BE2C (cell line): ENCODE measurements at regions not wholly inside any gene's neighbourhood (a gene's known extent, or its start where the extent isn't known, plus 50 kb on each side); places are given as distances from the start of the nearest gene placed in this dataset.

ENCODE experiments used
- DNase-seq: peaks from one replicate; pipeline ENCODE4 v3.0.0-alpha.2; 2020
- H3K27me3 ChIP-seq: fragments of 250-450 bp; sonication (Bioruptor Pico); 2 replicates; pipeline ENCODE4 v1.5.1; 2020; ENCODE audit warnings: mild to moderate bottlenecking
- H3K36me3 ChIP-seq: fragments of 250-450 bp; sonication (Bioruptor Pico); 2 replicates; pipeline ENCODE4 v1.5.1; 2020; ENCODE audit warnings: mild to moderate bottlenecking
- H3K4me1 ChIP-seq: fragments of 250-450 bp; sonication (Bioruptor Pico); 2 replicates; pipeline ENCODE4 v1.5.1; 2020
- H3K4me3 ChIP-seq: 2 replicates; pipeline ENCODE4 v1.5.1; 2011; ENCODE audit warnings: low read depth, low read length
- H3K9me3 ChIP-seq: fragments of 250-450 bp; sonication (Bioruptor Pico); 2 replicates; pipeline ENCODE4 v1.5.1; 2020
- CTCF ChIP-seq: IDR thresholded peaks from 2 replicates; pipeline ENCODE4 v1.5.1; 2012; ENCODE audit warnings: mild to moderate bottlenecking, low read depth, low read length

GRCh38 chr12:75812271-75813018 is 219.1 kb downstream of the PHLDA1 start:
- Histone ChIP-seq H3K9me3 (no peaks in the 10 kb centered on the region), H3K27me3 (no peaks in the 10 kb centered on the region), H3K4me3 (peak overlapping the region; percentile 3; the same call in 1 of the 2 replicates)

GRCh38 chr12:75809746-75810145 is 221.8 kb downstream of the PHLDA1 start:
- DNase-seq: no peak
- no peak for TF ChIP-seq CTCF
- no peak overlapping the region for H3K4me3 ChIP-seq
- no peaks in the 10 kb centered on the region for H3K27me3 ChIP-seq
- H3K36me3 ChIP-seq: no peaks in the 10 kb centered on the region
- peaks cover 28% of the 10 kb centered on the region for H3K4me1 ChIP-seq
- no peaks in the 10 kb centered on the region for H3K9me3 ChIP-seq

More at GRCh38 chr12:75812271-75813018, 219.1 kb downstream of the PHLDA1 start:
- TF ChIP-seq CTCF: no peak
- DNase-seq: peak; percentile 42
- Histone ChIP-seq H3K36me3 (no peaks in the 10 kb centered on the region), H3K4me1 (peaks cover 52% of the 10 kb centered on the region)

GRCh38 chr12:75807494-75807893 is 224.1 kb downstream of the PHLDA1 start:
- Histone ChIP-seq H3K27me3 (no peaks in the 10 kb centered on the region), H3K36me3 (no peaks in the 10 kb centered on the region), H3K9me3 (no peaks in the 10 kb centered on the region), H3K4me1 (peaks cover 15% of the 10 kb centered on the region), H3K4me3 (no peak overlapping the region)
- no peak for TF ChIP-seq CTCF
- DNase-seq: no peak

GRCh38 chr12:75805905-75806304 is 225.7 kb downstream of the PHLDA1 start:
- H3K4me1 ChIP-seq: peaks cover 9% of the 10 kb centered on the region
- no peaks in the 10 kb centered on the region for H3K9me3 ChIP-seq
- no peaks in the 10 kb centered on the region for H3K27me3 ChIP-seq
- no peaks in the 10 kb centered on the region for H3K36me3 ChIP-seq
- no peak overlapping the region for H3K4me3 ChIP-seq
- DNase-seq: no peak
- TF ChIP-seq CTCF: no peak

- Histone ChIP-seq H3K9me3 (no peaks in the 10 kb centered on the region), H3K4me3 (no peak overlapping the region), H3K36me3 (no peaks in the 10 kb centered on the region), H3K27me3 (no peaks in the 10 kb centered on the region), H3K4me1 (peaks cover 9% of the 10 kb centered on the region)
- TF ChIP-seq CTCF: no peak
- DNase-seq: no peak
Measured at GRCh38 chr12:75805320-75805719, 226.3 kb downstream of the PHLDA1 start.

- Histone ChIP-seq H3K36me3 (no peaks in the 10 kb centered on the region), H3K9me3 (no peaks in the 10 kb centered on the region), H3K4me1 (peaks cover 2% of the 10 kb centered on the region), H3K4me3 (no peak overlapping the region), H3K27me3 (no peaks in the 10 kb centered on the region)
- no peak for DNase-seq
- TF ChIP-seq CTCF: no peak
Measured at GRCh38 chr12:75798136-75798926, 233.2 kb downstream of the PHLDA1 start.
